AML-193 (cell line): ENCODE measurements at regions not wholly inside any gene's neighbourhood (a gene's known extent, or its start where the extent isn't known, plus 50 kb on each side); places are given as distances from the start of the nearest gene placed in this dataset.

Source experiments
- DNase-seq, 2 experiments: peaks; one replicate each; lab custom pipeline; 2025; lab: John Stamatoyannopoulos, UW

DNA sequence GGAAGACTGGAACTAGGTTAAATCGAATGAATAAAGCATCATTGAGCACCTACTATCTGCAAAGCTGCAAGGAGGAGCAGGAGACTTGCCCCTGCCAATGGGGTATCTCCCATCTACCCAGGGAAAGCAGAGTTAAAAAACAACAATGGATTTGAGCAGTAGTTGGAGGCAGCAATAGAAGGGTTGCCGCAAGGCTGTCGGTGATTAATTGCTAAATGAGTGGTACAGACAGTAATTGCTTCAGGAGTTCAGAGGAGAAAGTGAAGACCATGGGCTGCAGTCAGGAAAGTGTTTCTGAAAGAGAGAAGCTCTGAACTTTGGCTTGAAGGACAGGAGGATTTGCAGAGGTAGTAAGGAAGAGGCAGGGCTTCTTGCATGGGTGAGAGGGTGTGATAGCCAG lies 152.9 kb downstream of the ACTL8 start:
- no peak for DNase-seq

GRCh38 chr1:17908945-17909344 lies 153.8 kb downstream of the ACTL8 start:
- no peak for DNase-seq

GRCh38 chr1:17909634-17910033 lies 154.5 kb downstream of the ACTL8 start:
- no peak for DNase-seq

GRCh38 chr1:17911791-17912190 lies 156.7 kb downstream of the ACTL8 start:
- no peak for DNase-seq

DNA sequence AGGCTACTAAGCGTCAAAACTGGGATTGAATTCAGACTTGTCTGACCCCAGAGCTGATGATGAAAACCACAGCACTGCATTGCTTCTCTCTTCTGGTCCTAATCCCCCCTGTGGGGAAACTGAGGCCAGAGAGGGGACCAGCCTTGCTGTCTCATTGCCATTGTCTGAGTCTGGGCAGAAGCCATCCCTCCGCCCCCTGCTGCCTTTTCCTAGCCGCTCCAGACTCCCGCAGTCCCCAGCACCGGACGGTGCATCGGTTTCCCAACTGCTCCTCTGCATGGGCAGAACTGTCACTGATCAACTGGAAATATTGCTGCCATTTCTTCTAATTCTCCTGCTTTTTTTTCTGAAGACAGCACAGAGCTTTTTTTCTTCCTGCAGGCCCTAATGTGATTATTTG lies 157.4 kb downstream of the ACTL8 start:
- no peak for DNase-seq

GRCh38 chr1:17913326-17914115 lies 158.4 kb downstream of the ACTL8 start:
- no peak for DNase-seq

GRCh38 chr1:17914131-17914530 lies 159.0 kb downstream of the ACTL8 start:
- no peak for DNase-seq

DNA sequence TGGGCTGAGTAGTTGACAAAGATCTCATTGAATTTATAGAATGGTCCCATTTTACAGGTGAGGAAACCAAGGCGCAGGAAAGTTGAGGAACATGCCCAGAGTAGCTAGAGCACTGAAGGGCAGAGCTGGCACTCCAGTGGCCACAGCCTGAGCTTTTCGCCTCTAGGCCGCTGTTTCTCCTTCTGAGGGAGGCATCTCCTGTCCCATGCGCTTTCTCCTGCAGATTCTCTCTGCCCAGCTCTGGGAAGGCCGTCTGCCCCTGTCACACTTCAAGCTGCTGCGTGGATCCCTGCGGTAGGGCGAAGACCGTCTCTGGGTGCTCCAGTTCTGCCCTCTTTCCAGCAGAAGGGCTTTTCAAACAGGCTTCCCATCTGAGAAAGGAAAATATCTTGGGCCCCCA lies 159.9 kb downstream of the ACTL8 start:
- DNase-seq = no peak

GRCh38 chr1:17915511-17916197 lies 160.5 kb downstream of the ACTL8 start:
- no peak for DNase-seq

GRCh38 chr1:17916702-17917101 lies 161.6 kb downstream of the ACTL8 start:
- DNase-seq = no peak

GRCh38 chr1:17919525-17920439 lies 164.6 kb downstream of the ACTL8 start:
- peak in 1 of 2 experiments; percentile 16 for DNase-seq

DNA sequence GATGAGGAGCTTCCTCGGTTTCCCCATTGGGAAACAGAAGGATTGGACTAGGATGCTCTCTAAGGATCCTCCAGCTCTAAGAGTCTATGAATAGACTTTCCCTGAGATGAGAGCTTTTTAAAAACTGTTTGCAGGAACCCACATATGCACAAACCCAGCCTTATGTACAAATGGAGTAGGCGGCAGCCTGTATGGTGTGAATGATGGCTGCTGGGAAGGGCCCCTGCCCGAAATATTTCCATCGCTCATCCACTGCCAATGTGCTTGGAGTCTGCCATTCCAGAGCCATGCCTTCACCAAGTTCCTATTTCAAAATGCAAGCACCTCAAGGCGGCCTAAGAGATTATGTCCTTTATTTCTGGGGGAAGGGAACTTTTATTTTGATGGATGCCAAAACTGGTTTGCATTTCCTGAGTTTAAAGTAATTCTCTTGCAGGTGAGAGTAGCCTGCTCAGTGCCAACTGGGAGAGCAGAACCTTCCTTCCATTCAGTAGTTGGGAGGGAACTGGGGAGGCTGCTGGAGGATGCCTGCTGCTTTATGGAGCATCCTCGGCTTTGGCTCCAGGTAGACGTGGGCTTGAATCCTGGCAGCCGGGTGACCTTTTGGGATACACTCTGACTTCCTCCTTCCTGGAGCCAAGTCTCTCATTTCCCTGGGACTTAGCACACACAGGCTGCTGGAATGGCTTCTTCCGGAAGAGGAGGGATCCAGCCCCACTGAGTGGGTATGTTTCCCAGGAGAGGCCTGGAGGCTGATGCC lies 165.9 kb downstream of the ACTL8 start:
- DNase-seq = no peak

GRCh38 chr1:17922833-17923232 lies 167.7 kb downstream of the ACTL8 start:
- DNase-seq = peak; percentile 28 to 31

GRCh38 chr1:17923666-17924065 lies 168.5 kb downstream of the ACTL8 start:
- DNase-seq = no peak

DNA sequence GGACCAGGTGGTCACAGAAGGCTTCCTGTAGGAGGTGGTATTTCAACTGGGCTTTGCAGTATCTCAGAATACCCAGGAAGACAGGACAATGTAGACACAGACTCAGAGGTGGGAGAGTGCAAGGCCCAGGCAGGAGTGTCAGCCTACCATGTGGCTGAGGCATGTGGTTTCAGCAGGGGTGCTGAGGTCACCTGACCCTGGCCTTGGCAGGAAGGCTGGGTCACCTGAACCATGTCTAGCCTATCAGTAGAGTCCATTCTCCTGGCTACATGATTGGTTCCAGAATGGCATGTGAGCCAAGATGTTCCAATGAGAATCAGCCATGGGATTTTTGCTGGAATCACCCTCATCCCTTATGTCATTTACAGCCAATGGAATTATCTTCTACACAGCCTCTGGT lies 169.4 kb downstream of the ACTL8 start:
- no peak for DNase-seq

GRCh38 chr1:17925290-17926237 lies 170.4 kb downstream of the ACTL8 start:
- no peak for DNase-seq

- DNase-seq = no peak
These were observed 171.8 kb downstream of the ACTL8 start for GRCh38 chr1:17926906-17927305.

- DNase-seq = no peak
These were observed 172.8 kb downstream of the ACTL8 start for GRCh38 chr1:17927952-17928351.

DNA sequence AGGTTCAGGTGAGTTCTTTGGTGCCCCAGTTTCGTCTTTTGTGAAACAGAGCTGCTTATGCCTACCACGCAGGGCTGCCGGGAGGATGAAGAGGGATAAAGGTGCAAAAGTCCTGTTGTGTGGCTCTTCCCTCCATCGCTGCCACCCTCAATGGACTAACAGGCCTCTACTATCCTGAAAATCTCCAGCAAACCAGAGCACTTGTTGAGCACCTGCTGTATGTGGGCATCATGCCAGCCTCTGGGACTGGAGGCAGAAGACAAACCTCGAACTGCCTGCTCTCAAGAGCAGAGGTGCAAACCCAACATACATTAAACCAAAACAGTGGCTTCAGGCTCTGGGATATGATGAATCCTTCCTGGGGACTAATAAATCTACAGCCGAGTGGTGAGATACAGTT lies 174.1 kb downstream of the ACTL8 start:
- no peak for DNase-seq

- DNase-seq = no peak
These were observed 175.5 kb downstream of the ACTL8 start for GRCh38 chr1:17930635-17931034.

DNA sequence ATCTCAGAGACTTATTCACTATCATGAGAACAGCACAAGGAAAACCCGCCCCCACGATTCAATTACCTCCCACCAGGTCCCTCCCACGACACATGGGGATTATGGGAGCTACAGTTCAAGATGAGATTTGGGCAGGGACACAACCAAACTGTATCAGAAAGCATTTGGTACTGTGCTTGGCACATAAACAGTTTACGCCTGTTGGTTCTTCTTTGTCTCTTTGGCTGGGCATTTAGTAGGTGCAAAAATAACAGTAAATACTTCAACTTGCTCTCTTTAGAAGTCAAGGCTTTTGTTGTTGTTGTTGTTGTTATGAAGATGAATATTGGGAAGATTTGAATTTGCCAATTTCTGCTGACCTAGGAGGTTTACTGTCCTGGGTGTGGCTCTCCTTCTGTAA lies 175.4 kb upstream of the IGSF21 start:
- DNase-seq = no peak
